ENCODE measurements at regions not wholly inside any gene's neighbourhood (a gene's known extent, or its start where the extent isn't known, plus 50 kb on each side); places are given as distances from the start of the nearest gene placed in this dataset.

GRCh38 chr6:168903613-168904345 is 349.9 kb downstream of the THBS2 start:
- Histone ChIP-seq H3K27ac (ENCODE audit: low read length) (no peak overlapping the region), H3K4me1 (ENCODE audit: control insufficient read depth, insufficient read depth, low read length) (peaks cover 20% of the 10 kb centered on the region), H3K4me3 (ENCODE audit: low read length) (no peak overlapping the region), H3K9me3 (ENCODE audit: control insufficient read depth, insufficient read depth, low read length) (no peaks in the 10 kb centered on the region), H3K36me3 (ENCODE audit: control insufficient read depth, insufficient read depth, low read length) (no peaks in the 10 kb centered on the region), H3K27me3 (ENCODE audit: control insufficient read depth, insufficient read depth, low read length) (no peaks in the 10 kb centered on the region)
- 96% methylated on average over 17 of the region's 17 CpGs for WGBS (ENCODE audit: insufficient coverage)
- DNase-seq (no peak), ATAC-seq (no peak)
- no peaks in the 10 kb centered on the region for H3K36me3 Mint-ChIP-seq
- peaks cover 0 to 6% of the 10 kb centered on the region in 2 donors for H3K27me3 Mint-ChIP-seq (ENCODE audit: low read depth in 2 of 2)
- H3K27ac Mint-ChIP-seq: peak overlapping the region; percentile 78 to 93
- H3K4me3 Mint-ChIP-seq: no peak overlapping the region
- H3K9me3 Mint-ChIP-seq: no peaks in the 10 kb centered on the region
- peaks cover 31 to 46% of the 10 kb centered on the region in 2 donors for H3K4me1 Mint-ChIP-seq
- intact Hi-C loops (cut with micrococcal nuclease): no loop called here
- no peak for TF ChIP-seq CTCF (IDR thresholded peaks at IDR 0.05)

GRCh38 chr6:168902075-168902474 is 351.6 kb downstream of the THBS2 start:
- peaks cover 20% of the 10 kb centered on the region for H3K4me1 ChIP-seq (ENCODE audit: control insufficient read depth, insufficient read depth, low read length)
- WGBS (ENCODE audit: insufficient coverage): 87% methylated on average over 6 of the region's 6 CpGs
- Mint-ChIP-seq H3K27me3 (ENCODE audit: low read depth in 2 of 2) (peaks cover 0 to 8% of the 10 kb centered on the region in 2 donors), H3K4me1 (peaks cover 34 to 46% of the 10 kb centered on the region in 2 donors), H3K27ac (peak overlapping the region in 1 of 2 donors; percentile 12), H3K9me3 (no peaks in the 10 kb centered on the region), H3K36me3 (no peaks in the 10 kb centered on the region), H3K4me3 (no peak overlapping the region)
- no peak overlapping the region for H3K4me3 ChIP-seq (ENCODE audit: low read length)
- DNase-seq: no peak
- no peaks in the 10 kb centered on the region for H3K9me3 ChIP-seq (ENCODE audit: control insufficient read depth, insufficient read depth, low read length)
- H3K36me3 ChIP-seq (ENCODE audit: control insufficient read depth, insufficient read depth, low read length): no peaks in the 10 kb centered on the region
- H3K27me3 ChIP-seq (ENCODE audit: control insufficient read depth, insufficient read depth, low read length): no peaks in the 10 kb centered on the region
- no peak for TF ChIP-seq CTCF (IDR thresholded peaks at IDR 0.05)
- no peak overlapping the region for H3K27ac ChIP-seq (ENCODE audit: low read length)
- intact Hi-C loops (cut with micrococcal nuclease): no loop called here
- ATAC-seq: no peak

DNA sequence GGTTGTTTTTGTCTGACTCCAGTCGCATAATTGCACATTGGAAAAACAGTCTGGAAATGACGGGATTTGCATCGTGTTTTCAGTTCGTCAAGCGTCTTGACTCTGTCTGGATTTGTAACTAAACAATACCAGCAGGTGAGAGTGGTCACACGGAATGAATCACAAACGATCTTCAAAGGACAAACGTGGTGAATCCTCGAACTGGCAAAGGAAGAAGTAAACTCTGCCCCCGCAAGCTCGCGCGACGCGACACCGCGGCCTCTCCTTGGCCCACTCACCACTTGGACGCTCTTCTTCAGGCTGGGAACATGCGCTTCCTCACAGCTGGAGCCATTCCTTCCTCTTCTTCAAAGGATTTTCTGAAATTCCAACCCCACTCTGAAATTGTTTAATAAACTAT is 352.6 kb downstream of the THBS2 start:
- ATAC-seq (no peak), DNase-seq (no peak)
- H3K27ac ChIP-seq (ENCODE audit: low read length): no peak overlapping the region
- no peak overlapping the region for H3K4me3 Mint-ChIP-seq
- no peaks in the 10 kb centered on the region for H3K9me3 Mint-ChIP-seq
- no peak overlapping the region for H3K4me3 ChIP-seq (ENCODE audit: low read length)
- no peaks in the 10 kb centered on the region for H3K9me3 ChIP-seq (ENCODE audit: control insufficient read depth, insufficient read depth, low read length)
- H3K27me3 ChIP-seq (ENCODE audit: control insufficient read depth, insufficient read depth, low read length): no peaks in the 10 kb centered on the region
- H3K27ac Mint-ChIP-seq: no peak overlapping the region
- no peaks in the 10 kb centered on the region for H3K36me3 ChIP-seq (ENCODE audit: control insufficient read depth, insufficient read depth, low read length)
- intact Hi-C loops (cut with micrococcal nuclease): no loop called here
- 92% methylated on average over 19 of the region's 19 CpGs for WGBS (ENCODE audit: insufficient coverage)
- H3K4me1 ChIP-seq (ENCODE audit: control insufficient read depth, insufficient read depth, low read length): peaks cover 12% of the 10 kb centered on the region
- TF ChIP-seq CTCF (IDR thresholded peaks at IDR 0.05): no peak
- H3K27me3 Mint-ChIP-seq (ENCODE audit: low read depth in 2 of 2): peaks cover 0 to 8% of the 10 kb centered on the region in 2 donors
- H3K36me3 Mint-ChIP-seq: no peaks in the 10 kb centered on the region
- peaks cover 28 to 46% of the 10 kb centered on the region in 2 donors for H3K4me1 Mint-ChIP-seq

DNA sequence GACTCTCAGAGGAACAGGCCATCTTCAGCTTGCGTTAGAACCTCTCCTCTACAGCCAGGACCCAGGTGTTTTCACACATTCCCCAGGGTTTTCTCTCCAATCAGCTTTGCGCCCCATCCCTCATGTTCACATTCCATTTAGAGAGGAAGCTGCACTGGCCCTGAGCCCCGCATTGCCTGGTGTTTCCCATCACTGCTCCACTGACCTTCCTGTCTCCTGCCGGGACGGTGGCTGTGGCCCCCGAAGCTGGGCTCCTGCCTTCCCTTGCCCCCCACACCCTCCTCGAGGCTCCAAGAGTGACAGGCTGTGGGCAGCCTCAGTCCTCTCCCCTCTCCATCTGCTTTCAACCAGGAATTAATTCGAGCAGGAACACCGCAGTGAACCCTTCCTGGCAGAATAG is 357.3 kb downstream of the THBS2 start:
- Histone ChIP-seq H3K27me3 (ENCODE audit: control insufficient read depth, insufficient read depth, low read length) (no peaks in the 10 kb centered on the region), H3K36me3 (ENCODE audit: control insufficient read depth, insufficient read depth, low read length) (no peaks in the 10 kb centered on the region), H3K4me1 (ENCODE audit: control insufficient read depth, insufficient read depth, low read length) (peaks cover 8% of the 10 kb centered on the region), H3K9me3 (ENCODE audit: control insufficient read depth, insufficient read depth, low read length) (no peaks in the 10 kb centered on the region), H3K4me3 (ENCODE audit: low read length) (no peak overlapping the region), H3K27ac (ENCODE audit: low read length) (no peak overlapping the region)
- WGBS (ENCODE audit: insufficient coverage): 94% methylated on average over 9 of the region's 9 CpGs
- H3K36me3 Mint-ChIP-seq: no peaks in the 10 kb centered on the region
- H3K9me3 Mint-ChIP-seq: no peaks in the 10 kb centered on the region
- H3K27me3 Mint-ChIP-seq (ENCODE audit: low read depth in 2 of 2): peaks cover 0 to 8% of the 10 kb centered on the region in 2 donors
- no peak for TF ChIP-seq CTCF (IDR thresholded peaks at IDR 0.05)
- intact Hi-C loops (cut with micrococcal nuclease): no loop called here
- peak overlapping the region in 1 of 2 donors; percentile 43 for H3K27ac Mint-ChIP-seq
- H3K4me3 Mint-ChIP-seq: no peak overlapping the region
- H3K4me1 Mint-ChIP-seq: peaks cover 24 to 36% of the 10 kb centered on the region in 2 donors
- no peak for DNase-seq
- ATAC-seq: no peak

All from natural killer cell (primary cell).